WTC11 (cell line): ENCODE measurements at regions not wholly inside any gene's neighbourhood (a gene's known extent, or its start where the extent isn't known, plus 50 kb on each side); places are given as distances from the start of the nearest gene placed in this dataset.

ENCODE experiments used
- ATAC-seq: fragments of 200-7000 bp; cut with Tn5 transposase; 2 replicates; pipeline ENCODE4 v1.10.0; 2021; ENCODE audit warnings: mild to moderate bottlenecking, moderate library complexity
- CTCF ChIA-PET: fragments of 300-600 bp; sonication (Branson Sonifier 250); formaldehyde crosslinking; loops from one replicate; lab custom pipeline; 2021; ENCODE audit warnings: antibody characterized with exemption; lab: Charles Lee
- POLR2A ChIA-PET: fragments of 350-600 bp; sonication (Branson Sonifier 250); formaldehyde crosslinking; loops from one replicate; lab custom pipeline; 2021; ENCODE audit warnings: antibody characterized with exemption; lab: Charles Lee
- DNase-seq: peaks from one replicate; pipeline ENCODE4 v3.0.0; 2021; ENCODE audit warnings: low spot score
- H3K27ac Mint-ChIP-seq: 2 replicates; pipeline ENCODE4 v1.8.0; 2021; ENCODE audit warnings: mixed read lengths
- H3K27me3 Mint-ChIP-seq: 2 replicates; pipeline ENCODE4 v1.8.0; 2021; ENCODE audit warnings: low read depth, mild to moderate bottlenecking, moderate library complexity, mixed read lengths
- H3K36me3 Mint-ChIP-seq: 2 replicates; pipeline ENCODE4 v1.8.0; 2021; ENCODE audit warnings: mixed read lengths
- H3K4me1 Mint-ChIP-seq: 2 replicates; pipeline ENCODE4 v1.8.0; 2022; ENCODE audit warnings: mixed read lengths
- H3K4me3 Mint-ChIP-seq: 2 replicates; pipeline ENCODE4 v1.8.0; 2021; ENCODE audit warnings: mild to moderate bottlenecking, moderate library complexity, mixed read lengths
- H3K9me3 Mint-ChIP-seq: 2 replicates; pipeline ENCODE4 v1.8.0; 2021; ENCODE audit warnings: mixed read lengths
- ATF1 ChIP-seq: sonication (generic); formaldehyde crosslinking; IDR thresholded peaks from 2 replicates; pipeline ENCODE4 v1.8.1; 2023; ENCODE audit warnings: mild to moderate bottlenecking, moderate library complexity, missing genetic modification reagents
- E2F4 ChIP-seq: sonication (generic); formaldehyde crosslinking; IDR thresholded peaks from 2 replicates; pipeline ENCODE4 v1.8.1; 2022; ENCODE audit warnings: low read depth, mild to moderate bottlenecking, moderate library complexity, missing genetic modification reagents, borderline replicate concordance
- ETV6 ChIP-seq: sonication (generic); formaldehyde crosslinking; IDR thresholded peaks from 2 replicates; pipeline ENCODE4 v1.8.1; 2022; ENCODE audit warnings: mild to moderate bottlenecking, missing genetic modification reagents
- FOXJ3 ChIP-seq: sonication (generic); formaldehyde crosslinking; IDR thresholded peaks from 2 replicates; pipeline ENCODE4 v1.9.0; 2021; ENCODE audit warnings: missing genetic modification reagents, mild to moderate bottlenecking, borderline replicate concordance
- GTF2I ChIP-seq: fragments of 250-450 bp; sonication (Bioruptor Pico); conservative IDR thresholded peaks from 2 replicates; pipeline ENCODE4 v1.4.0; 2021; ENCODE audit warnings: mild to moderate bottlenecking
- KAT7 ChIP-seq: sonication (generic); formaldehyde crosslinking; IDR thresholded peaks from 2 replicates; pipeline ENCODE4 v1.8.1; 2023; ENCODE audit warnings: missing genetic modification reagents, mild to moderate bottlenecking, borderline replicate concordance
- MXD4 ChIP-seq: fragments of 250-450 bp; sonication (Bioruptor Pico); IDR thresholded peaks from 2 replicates; pipeline ENCODE4 v1.8.0; 2021; ENCODE audit warnings: mild to moderate bottlenecking, moderate library complexity, borderline replicate concordance
- NFE2L1 ChIP-seq: sonication (generic); formaldehyde crosslinking; IDR thresholded peaks from 2 replicates; pipeline ENCODE4 v1.8.1; 2023; ENCODE audit warnings: missing genetic modification reagents
- SMAD4 ChIP-seq: sonication (generic); formaldehyde crosslinking; IDR thresholded peaks from 2 replicates; pipeline ENCODE4 v1.8.0; 2022; ENCODE audit warnings: mild to moderate bottlenecking, missing genetic modification reagents
- TCF7 ChIP-seq: sonication (generic); formaldehyde crosslinking; IDR thresholded peaks from 2 replicates; pipeline ENCODE4 v1.8.0; 2022; ENCODE audit warnings: mild to moderate bottlenecking, low read depth, missing genetic modification reagents, moderate library complexity
- ZNF396 ChIP-seq: fragments of 250-450 bp; sonication (Bioruptor Pico); IDR thresholded peaks from 2 replicates; pipeline ENCODE4 v1.8.0; 2021; ENCODE audit warnings: mild to moderate bottlenecking, moderate library complexity, borderline replicate concordance
- ZNF671 ChIP-seq: fragments of 250-450 bp; sonication (Bioruptor Pico); IDR thresholded peaks from 2 replicates; pipeline ENCODE4 v1.8.0; 2021; ENCODE audit warnings: mild to moderate bottlenecking
- TF ChIP-seq, protein P1 (sequence below): sonication (generic); formaldehyde crosslinking; IDR thresholded peaks from 2 replicates; pipeline ENCODE4 v1.8.0; 2022; ENCODE audit warnings: missing genetic modification reagents
- TF ChIP-seq, protein P2 (sequence below): fragments of 250-450 bp; sonication (Bioruptor Pico); IDR thresholded peaks from 2 replicates; pipeline ENCODE4 v1.9.0; 2021; ENCODE audit warnings: mild to moderate bottlenecking, borderline replicate concordance
- TF ChIP-seq, protein P3 (sequence below): sonication (generic); formaldehyde crosslinking; IDR thresholded peaks from 2 replicates; pipeline ENCODE4 v1.8.1; 2023; ENCODE audit warnings: mild to moderate bottlenecking, missing genetic modification reagents
- TF ChIP-seq, protein P4 (sequence below): sonication (generic); formaldehyde crosslinking; IDR thresholded peaks from 2 replicates; pipeline ENCODE4 v1.8.1; 2023; ENCODE audit warnings: mild to moderate bottlenecking, missing genetic modification reagents, moderate library complexity
- TF ChIP-seq, protein P5 (sequence below): sonication (generic); formaldehyde crosslinking; IDR thresholded peaks from 2 replicates; pipeline ENCODE4 v1.8.1; 2022; ENCODE audit warnings: mild to moderate bottlenecking, moderate library complexity, missing genetic modification reagents
- TF ChIP-seq, protein P6 (sequence below): fragments of 200-600 bp; IDR thresholded peaks from 2 replicates; pipeline ENCODE4 v1.8.0; 2022; ENCODE audit warnings: antibody characterized with exemption

- ATAC-seq, result no peak
- DNase-seq, result no peak
- H3K27ac Mint-ChIP-seq, result no peak overlapping the region
- TF ChIP-seq, protein P1, sequence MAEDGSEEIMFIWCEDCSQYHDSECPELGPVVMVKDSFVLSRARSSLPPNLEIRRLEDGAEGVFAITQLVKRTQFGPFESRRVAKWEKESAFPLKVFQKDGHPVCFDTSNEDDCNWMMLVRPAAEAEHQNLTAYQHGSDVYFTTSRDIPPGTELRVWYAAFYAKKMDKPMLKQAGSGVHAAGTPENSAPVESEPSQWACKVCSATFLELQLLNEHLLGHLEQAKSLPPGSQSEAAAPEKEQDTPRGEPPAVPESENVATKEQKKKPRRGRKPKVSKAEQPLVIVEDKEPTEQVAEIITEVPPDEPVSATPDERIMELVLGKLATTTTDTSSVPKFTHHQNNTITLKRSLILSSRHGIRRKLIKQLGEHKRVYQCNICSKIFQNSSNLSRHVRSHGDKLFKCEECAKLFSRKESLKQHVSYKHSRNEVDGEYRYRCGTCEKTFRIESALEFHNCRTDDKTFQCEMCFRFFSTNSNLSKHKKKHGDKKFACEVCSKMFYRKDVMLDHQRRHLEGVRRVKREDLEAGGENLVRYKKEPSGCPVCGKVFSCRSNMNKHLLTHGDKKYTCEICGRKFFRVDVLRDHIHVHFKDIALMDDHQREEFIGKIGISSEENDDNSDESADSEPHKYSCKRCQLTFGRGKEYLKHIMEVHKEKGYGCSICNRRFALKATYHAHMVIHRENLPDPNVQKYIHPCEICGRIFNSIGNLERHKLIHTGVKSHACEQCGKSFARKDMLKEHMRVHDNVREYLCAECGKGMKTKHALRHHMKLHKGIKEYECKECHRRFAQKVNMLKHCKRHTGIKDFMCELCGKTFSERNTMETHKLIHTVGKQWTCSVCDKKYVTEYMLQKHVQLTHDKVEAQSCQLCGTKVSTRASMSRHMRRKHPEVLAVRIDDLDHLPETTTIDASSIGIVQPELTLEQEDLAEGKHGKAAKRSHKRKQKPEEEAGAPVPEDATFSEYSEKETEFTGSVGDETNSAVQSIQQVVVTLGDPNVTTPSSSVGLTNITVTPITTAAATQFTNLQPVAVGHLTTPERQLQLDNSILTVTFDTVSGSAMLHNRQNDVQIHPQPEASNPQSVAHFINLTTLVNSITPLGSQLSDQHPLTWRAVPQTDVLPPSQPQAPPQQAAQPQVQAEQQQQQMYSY, result no peak
- no peak for TF ChIP-seq ZNF396 (CRISPR knock-in tag)
- TF ChIP-seq FOXJ3 (CRISPR knock-in tag), result no peak
- POLR2A ChIA-PET, result no interaction called here
- no peak overlapping the region for H3K4me3 Mint-ChIP-seq
- no peaks in the 10 kb centered on the region; the same call in 1 of the 2 replicates for H3K4me1 Mint-ChIP-seq
- no peaks in the 10 kb centered on the region for H3K9me3 Mint-ChIP-seq
- H3K27me3 Mint-ChIP-seq, result no peaks in the 10 kb centered on the region
- no peaks in the 10 kb centered on the region for H3K36me3 Mint-ChIP-seq
- CTCF ChIA-PET, result interaction anchor here (0.9 to 2.3 kb wide), 2 partner anchors 55 to 109 kb away, joined by 3 to 19 read pairs; no protein-coding TSS in a partner anchor
These were observed 180.6 kb downstream of the ANXA2 start for GRCh38 chr15:60217161-60217560.

GRCh38 chr15:60218256-60218655 lies 179.5 kb downstream of the ANXA2 start:
- Mint-ChIP-seq H3K4me1 (peaks cover 4% of the 10 kb centered on the region), H3K27me3 (no peaks in the 10 kb centered on the region), H3K9me3 (no peaks in the 10 kb centered on the region), H3K36me3 (no peaks in the 10 kb centered on the region), H3K4me3 (no peak overlapping the region), H3K27ac (no peak overlapping the region)
- ChIA-PET POLR2A (no interaction called here), CTCF (no interaction called here)
- ATAC-seq, result no peak
- no peak for DNase-seq
- TF ChIP-seq ATF1 (CRISPR knock-in tag), result no peak
- TF ChIP-seq MXD4, result no peak
- TF ChIP-seq, protein P2, sequence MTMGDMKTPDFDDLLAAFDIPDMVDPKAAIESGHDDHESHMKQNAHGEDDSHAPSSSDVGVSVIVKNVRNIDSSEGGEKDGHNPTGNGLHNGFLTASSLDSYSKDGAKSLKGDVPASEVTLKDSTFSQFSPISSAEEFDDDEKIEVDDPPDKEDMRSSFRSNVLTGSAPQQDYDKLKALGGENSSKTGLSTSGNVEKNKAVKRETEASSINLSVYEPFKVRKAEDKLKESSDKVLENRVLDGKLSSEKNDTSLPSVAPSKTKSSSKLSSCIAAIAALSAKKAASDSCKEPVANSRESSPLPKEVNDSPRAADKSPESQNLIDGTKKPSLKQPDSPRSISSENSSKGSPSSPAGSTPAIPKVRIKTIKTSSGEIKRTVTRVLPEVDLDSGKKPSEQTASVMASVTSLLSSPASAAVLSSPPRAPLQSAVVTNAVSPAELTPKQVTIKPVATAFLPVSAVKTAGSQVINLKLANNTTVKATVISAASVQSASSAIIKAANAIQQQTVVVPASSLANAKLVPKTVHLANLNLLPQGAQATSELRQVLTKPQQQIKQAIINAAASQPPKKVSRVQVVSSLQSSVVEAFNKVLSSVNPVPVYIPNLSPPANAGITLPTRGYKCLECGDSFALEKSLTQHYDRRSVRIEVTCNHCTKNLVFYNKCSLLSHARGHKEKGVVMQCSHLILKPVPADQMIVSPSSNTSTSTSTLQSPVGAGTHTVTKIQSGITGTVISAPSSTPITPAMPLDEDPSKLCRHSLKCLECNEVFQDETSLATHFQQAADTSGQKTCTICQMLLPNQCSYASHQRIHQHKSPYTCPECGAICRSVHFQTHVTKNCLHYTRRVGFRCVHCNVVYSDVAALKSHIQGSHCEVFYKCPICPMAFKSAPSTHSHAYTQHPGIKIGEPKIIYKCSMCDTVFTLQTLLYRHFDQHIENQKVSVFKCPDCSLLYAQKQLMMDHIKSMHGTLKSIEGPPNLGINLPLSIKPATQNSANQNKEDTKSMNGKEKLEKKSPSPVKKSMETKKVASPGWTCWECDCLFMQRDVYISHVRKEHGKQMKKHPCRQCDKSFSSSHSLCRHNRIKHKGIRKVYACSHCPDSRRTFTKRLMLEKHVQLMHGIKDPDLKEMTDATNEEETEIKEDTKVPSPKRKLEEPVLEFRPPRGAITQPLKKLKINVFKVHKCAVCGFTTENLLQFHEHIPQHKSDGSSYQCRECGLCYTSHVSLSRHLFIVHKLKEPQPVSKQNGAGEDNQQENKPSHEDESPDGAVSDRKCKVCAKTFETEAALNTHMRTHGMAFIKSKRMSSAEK, result no peak
- TF ChIP-seq E2F4 (CRISPR knock-in tag), result no peak
- TF ChIP-seq, protein P3, sequence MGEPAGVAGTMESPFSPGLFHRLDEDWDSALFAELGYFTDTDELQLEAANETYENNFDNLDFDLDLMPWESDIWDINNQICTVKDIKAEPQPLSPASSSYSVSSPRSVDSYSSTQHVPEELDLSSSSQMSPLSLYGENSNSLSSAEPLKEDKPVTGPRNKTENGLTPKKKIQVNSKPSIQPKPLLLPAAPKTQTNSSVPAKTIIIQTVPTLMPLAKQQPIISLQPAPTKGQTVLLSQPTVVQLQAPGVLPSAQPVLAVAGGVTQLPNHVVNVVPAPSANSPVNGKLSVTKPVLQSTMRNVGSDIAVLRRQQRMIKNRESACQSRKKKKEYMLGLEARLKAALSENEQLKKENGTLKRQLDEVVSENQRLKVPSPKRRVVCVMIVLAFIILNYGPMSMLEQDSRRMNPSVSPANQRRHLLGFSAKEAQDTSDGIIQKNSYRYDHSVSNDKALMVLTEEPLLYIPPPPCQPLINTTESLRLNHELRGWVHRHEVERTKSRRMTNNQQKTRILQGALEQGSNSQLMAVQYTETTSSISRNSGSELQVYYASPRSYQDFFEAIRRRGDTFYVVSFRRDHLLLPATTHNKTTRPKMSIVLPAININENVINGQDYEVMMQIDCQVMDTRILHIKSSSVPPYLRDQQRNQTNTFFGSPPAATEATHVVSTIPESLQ (CRISPR knock-in tag), result no peak
- TF ChIP-seq, protein P4, sequence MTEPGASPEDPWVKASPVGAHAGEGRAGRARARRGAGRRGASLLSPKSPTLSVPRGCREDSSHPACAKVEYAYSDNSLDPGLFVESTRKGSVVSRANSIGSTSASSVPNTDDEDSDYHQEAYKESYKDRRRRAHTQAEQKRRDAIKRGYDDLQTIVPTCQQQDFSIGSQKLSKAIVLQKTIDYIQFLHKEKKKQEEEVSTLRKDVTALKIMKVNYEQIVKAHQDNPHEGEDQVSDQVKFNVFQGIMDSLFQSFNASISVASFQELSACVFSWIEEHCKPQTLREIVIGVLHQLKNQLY (CRISPR knock-in tag), result no peak
- no peak for TF ChIP-seq ZNF396 (CRISPR knock-in tag)
- TF ChIP-seq KAT7, result no peak
- no peak for TF ChIP-seq GTF2I (CRISPR knock-in tag)
- no peak for TF ChIP-seq ETV6 (CRISPR knock-in tag)
- TF ChIP-seq, protein P5, sequence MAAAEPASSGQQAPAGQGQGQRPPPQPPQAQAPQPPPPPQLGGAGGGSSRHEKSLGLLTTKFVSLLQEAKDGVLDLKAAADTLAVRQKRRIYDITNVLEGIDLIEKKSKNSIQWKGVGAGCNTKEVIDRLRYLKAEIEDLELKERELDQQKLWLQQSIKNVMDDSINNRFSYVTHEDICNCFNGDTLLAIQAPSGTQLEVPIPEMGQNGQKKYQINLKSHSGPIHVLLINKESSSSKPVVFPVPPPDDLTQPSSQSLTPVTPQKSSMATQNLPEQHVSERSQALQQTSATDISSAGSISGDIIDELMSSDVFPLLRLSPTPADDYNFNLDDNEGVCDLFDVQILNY, result no peak
- TF ChIP-seq SMAD4 (CRISPR knock-in tag), result no peak
- TF ChIP-seq, protein P6, sequence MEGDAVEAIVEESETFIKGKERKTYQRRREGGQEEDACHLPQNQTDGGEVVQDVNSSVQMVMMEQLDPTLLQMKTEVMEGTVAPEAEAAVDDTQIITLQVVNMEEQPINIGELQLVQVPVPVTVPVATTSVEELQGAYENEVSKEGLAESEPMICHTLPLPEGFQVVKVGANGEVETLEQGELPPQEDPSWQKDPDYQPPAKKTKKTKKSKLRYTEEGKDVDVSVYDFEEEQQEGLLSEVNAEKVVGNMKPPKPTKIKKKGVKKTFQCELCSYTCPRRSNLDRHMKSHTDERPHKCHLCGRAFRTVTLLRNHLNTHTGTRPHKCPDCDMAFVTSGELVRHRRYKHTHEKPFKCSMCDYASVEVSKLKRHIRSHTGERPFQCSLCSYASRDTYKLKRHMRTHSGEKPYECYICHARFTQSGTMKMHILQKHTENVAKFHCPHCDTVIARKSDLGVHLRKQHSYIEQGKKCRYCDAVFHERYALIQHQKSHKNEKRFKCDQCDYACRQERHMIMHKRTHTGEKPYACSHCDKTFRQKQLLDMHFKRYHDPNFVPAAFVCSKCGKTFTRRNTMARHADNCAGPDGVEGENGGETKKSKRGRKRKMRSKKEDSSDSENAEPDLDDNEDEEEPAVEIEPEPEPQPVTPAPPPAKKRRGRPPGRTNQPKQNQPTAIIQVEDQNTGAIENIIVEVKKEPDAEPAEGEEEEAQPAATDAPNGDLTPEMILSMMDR, result no peak
- TF ChIP-seq NFE2L1 (CRISPR knock-in tag), result no peak
- TF ChIP-seq FOXJ3 (CRISPR knock-in tag), result no peak
- no peak for TF ChIP-seq ZNF671 (CRISPR knock-in tag)
- no peak for TF ChIP-seq TCF7 (CRISPR knock-in tag)
